ENCODE measurements at regions not wholly inside any gene's neighbourhood (a gene's known extent, or its start where the extent isn't known, plus 50 kb on each side); places are given as distances from the start of the nearest gene placed in this dataset.
A peak's percentile ranks its signal among the peaks of the same experiment; 100 is the strongest.

DNA sequence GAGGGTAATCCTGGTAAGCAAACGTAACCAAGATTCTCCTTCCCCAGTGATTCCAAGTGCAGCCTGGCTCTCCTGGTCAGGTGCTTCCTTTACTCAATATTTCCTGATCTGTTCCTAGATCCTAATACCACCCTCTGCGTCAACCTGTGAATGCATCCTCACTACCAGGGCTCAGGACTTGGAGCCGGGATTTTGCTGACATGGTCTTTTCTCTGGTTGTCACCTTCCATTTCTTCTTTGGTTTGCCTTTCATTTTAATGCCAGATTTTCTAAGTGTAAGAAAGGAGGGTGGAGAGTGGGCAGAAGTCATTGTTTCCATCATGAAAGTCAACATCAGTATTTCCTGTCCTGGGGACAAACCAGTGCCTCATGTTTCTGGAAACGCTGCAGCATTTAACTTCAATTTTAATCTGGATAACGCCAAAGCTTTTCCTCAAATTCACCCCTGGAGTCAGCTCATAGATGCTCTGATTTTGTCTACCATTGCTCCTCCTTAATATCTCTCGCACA, 210.4 kb upstream of the ZNF32 start:
- FAIRE-seq (no peak), DNase-seq (ENCODE audit: low read depth in 1 of 2, low spot score in 2 of 2) (peak in 1 of 2 experiments; percentile 6)
- Histone ChIP-seq H4K91ac (replicated peaks; ENCODE audit: insufficient read length, low read length) (no peak overlapping the region), H4K8ac (ENCODE audit: extremely low read depth, insufficient read depth, low read length) (no peak overlapping the region), H3K36me3 (ENCODE audit: control insufficient read depth in 2 of 4, insufficient read depth in 4 of 4, low read length in 3 of 4) (no peaks in the 10 kb centered on the region), H4K20me1 (replicated peaks in 1 of 2; ENCODE audit: control insufficient read depth in 1 of 2, insufficient read depth in 2 of 2, low read length in 2 of 2) (no peaks in the 10 kb centered on the region), H2AK5ac (ENCODE audit: low read depth, low read length) (no peak overlapping the region), H3K79me1 (ENCODE audit: low read depth, low read length) (no peaks in the 10 kb centered on the region), H2BK15ac (ENCODE audit: low read length) (no peak overlapping the region), H3K23me2 (ENCODE audit: low read depth, low read length) (no peaks in the 10 kb centered on the region; the same call in 1 of the 2 replicates), H3K27ac (ENCODE audit: low read depth, low read length) (no peak overlapping the region), H2BK120ac (replicated peaks; ENCODE audit: low read depth, low read length) (no peak overlapping the region), H2AFZ (ENCODE audit: low read length) (no peak overlapping the region), H4K5ac (ENCODE audit: insufficient read length, low read depth, low read length) (no peak overlapping the region), H2BK20ac (ENCODE audit: low read length) (no peak overlapping the region), H3K4me2 (ENCODE audit: insufficient read depth in 1 of 2, low read depth in 2 of 2, low read length in 2 of 2) (no peak overlapping the region), H2BK5ac (ENCODE audit: low read depth, low read length) (no peak overlapping the region), H3K14ac (ENCODE audit: insufficient read length) (no peak overlapping the region), H3K9me3 (ENCODE audit: insufficient read depth in 2 of 2, low read depth in 1 of 2, low read length in 1 of 2) (no peaks in the 10 kb centered on the region), H3K56ac (replicated peaks; ENCODE audit: insufficient read length, low read depth, low read length) (no peak overlapping the region), H3K4me1 (replicated peaks in 1 of 4; ENCODE audit: control insufficient read depth in 3 of 4, insufficient read depth in 4 of 4, low read length in 3 of 4) (no peaks in the 10 kb centered on the region; a peak in 1 of 7 replicates), H3K23ac (ENCODE audit: insufficient read length) (no peak overlapping the region), H2BK12ac (ENCODE audit: low read depth, low read length) (no peak overlapping the region), H3K4ac (replicated peaks; ENCODE audit: insufficient read length, low read depth, low read length) (no peak overlapping the region), H3K4me3 (ENCODE audit: extremely low read depth in 1 of 4, insufficient read depth in 2 of 4, low read depth in 3 of 4, low read length in 4 of 4) (no peak overlapping the region), H3K9ac (replicated peaks in 1 of 4; ENCODE audit: extremely low read depth in 1 of 4, low read depth in 3 of 4, low read length in 3 of 4) (no peak overlapping the region), H3K27me3 (replicated peaks in 1 of 4; ENCODE audit: control insufficient read depth in 3 of 4, extremely low read depth in 1 of 4, insufficient read depth in 3 of 4, low read length in 3 of 4) (no peaks in the 10 kb centered on the region), H3K18ac (ENCODE audit: extremely low read depth, low read length) (no peak overlapping the region), H3K79me2 (ENCODE audit: control insufficient read depth in 1 of 2, insufficient read depth in 2 of 2, low read length in 2 of 2) (no peaks in the 10 kb centered on the region)
- POLR2A ChIA-PET (ENCODE audit: partially characterized antibody): no interaction called here
- TF ChIP-seq GTF2F1 (IDR thresholded peaks at IDR 0.05; ENCODE audit: borderline replicate concordance, low read depth, low read length) (no peak), ATF2 (IDR thresholded peaks at IDR 0.05; ENCODE audit: low read length) (no peak), MAFK (IDR thresholded peaks at IDR 0.05; ENCODE audit: low read depth, low read length) (0 out of 2 replicates have a peak, but pooled peaks have one; percentile 16), SIN3A (conservative IDR thresholded peaks at IDR 0.05 in 1 of 2, IDR thresholded peaks at IDR 0.05 in 1 of 2; ENCODE audit: low read depth in 1 of 2, low read length in 2 of 2) (no peak)
- 87% methylated on average over 6 of the region's 6 CpGs; no CpG with 5 or more reads in 1 of the 2 experiments for WGBS, 2 experiments (ENCODE audit: extremely low coverage in 1 of 2, insufficient coverage in 1 of 2, insufficient read length in 1 of 2, insufficient replicate concordance in 2 of 2, low coverage in 1 of 2, low lambda C conversion rate in 2 of 2, missing lambda C conversion rate in 1 of 2)
- CTCF ChIA-PET (ENCODE audit: partially characterized antibody): no interaction called here

Measured in H1 (cell line).